Sigmoid colon (tissue), 6 donors: ENCODE measurements at regions not wholly inside any gene's neighbourhood (a gene's known extent, or its start where the extent isn't known, plus 50 kb on each side); places are given as distances from the start of the nearest gene placed in this dataset.

Experiments used
- DNase-seq: peaks from one replicate; pipeline ENCODE4 v3.0.0-alpha.2; 2019
- H3K27ac ChIP-seq, 4 donors: fragments of 200-600 bp; sonication (generic); one replicate each; pipeline ENCODE4 v1.5.1; 2016 to 2019; ENCODE audit warnings: mild to moderate bottlenecking in 1 of 4
- H3K27me3 ChIP-seq, 3 donors: fragments of 200-600 bp; sonication (generic); one replicate each; pipeline ENCODE4 v1.5.1; 2019; ENCODE audit warnings: mild to moderate bottlenecking in 1 of 3
- H3K36me3 ChIP-seq, 4 donors: fragments of 200-600 bp; sonication (generic); one replicate each; pipeline ENCODE4 v1.5.1; 2016 to 2019
- H3K4me1 ChIP-seq, 4 donors: fragments of 200-600 bp; sonication (generic); one replicate each; pipeline ENCODE4 v1.5.1; 2017 to 2019
- H3K4me3 ChIP-seq, 4 donors: fragments of 200-600 bp; sonication (generic); one replicate each; pipeline ENCODE4 v1.5.1; 2017 to 2019; ENCODE audit warnings: mild to moderate bottlenecking in 2 of 4, moderate library complexity in 1 of 4
- H3K9me3 ChIP-seq, 4 donors: fragments of 200-600 bp in 3 of 4; sonication (generic) in 3 of 4; one replicate each; pipeline versions ENCODE4 v1.5.1 to v1.6.1; 2013 to 2019
- EP300 ChIP-seq, 4 donors: sonication (generic); formaldehyde crosslinking; IDR thresholded peaks; one replicate each; pipeline ENCODE4 v1.6.1; 2017; ENCODE audit warnings: antibody characterized with exemption in 4 of 4
- POLR2A ChIP-seq, 2 donors: fragments of 450-650 bp; IDR thresholded peaks; one replicate each; pipeline ENCODE4 v1.6.1; 2016; ENCODE audit warnings: antibody characterized with exemption in 2 of 2, mild to moderate bottlenecking in 2 of 2, moderate library complexity in 2 of 2
- POLR2AphosphoS5 ChIP-seq, 4 donors: sonication (generic); formaldehyde crosslinking; IDR thresholded peaks; one replicate each; pipeline ENCODE4 v1.6.1; 2017; ENCODE audit warnings: antibody characterized with exemption in 4 of 4
- WGBS, 2 donors: extraction: QIAGEN DNeasy Blood & Tissue Kit; methylation state at CpG; one replicate each; pipeline ENCODE4 v1.1.7; 2013; 5-methylcytosine and 5-hydroxymethylcytosine counted together
- intact Hi-C: fragments of 100-400 bp; cut with DNase I; formaldehyde crosslinking; loops from one replicate; pipeline ENCODE4 v1.15.1; 2023
- TF ChIP-seq, protein P1 (sequence below), 4 experiments: fragments of 450-650 bp in 3 of 4; fragments of 200-600 bp in 1 of 4; IDR thresholded peaks; one replicate each; pipeline ENCODE4 v1.5.1; 2016 to 2019; ENCODE audit warnings: antibody characterized with exemption in 4 of 4, mild to moderate bottlenecking in 3 of 4, moderate library complexity in 2 of 4
- donor health status: healthy with polysubstance abuse.
- donor health status: healthy.

- H3K27ac ChIP-seq: no peak overlapping the region
- H3K27me3 ChIP-seq: peaks cover 0 to 17% (median 0%) of the 10 kb centered on the region in 3 donors
- intact Hi-C loops: no loop called here
- 31 to 52% methylated on average over 3 of the region's 3 CpGs for WGBS, 2 donors
- TF ChIP-seq EP300 (IDR thresholded peaks at IDR 0.05): no peak
- no peak for TF ChIP-seq POLR2AphosphoS5 (IDR thresholded peaks at IDR 0.05)
- TF ChIP-seq POLR2A (IDR thresholded peaks at IDR 0.05): no peak
- TF ChIP-seq, protein P1, sequence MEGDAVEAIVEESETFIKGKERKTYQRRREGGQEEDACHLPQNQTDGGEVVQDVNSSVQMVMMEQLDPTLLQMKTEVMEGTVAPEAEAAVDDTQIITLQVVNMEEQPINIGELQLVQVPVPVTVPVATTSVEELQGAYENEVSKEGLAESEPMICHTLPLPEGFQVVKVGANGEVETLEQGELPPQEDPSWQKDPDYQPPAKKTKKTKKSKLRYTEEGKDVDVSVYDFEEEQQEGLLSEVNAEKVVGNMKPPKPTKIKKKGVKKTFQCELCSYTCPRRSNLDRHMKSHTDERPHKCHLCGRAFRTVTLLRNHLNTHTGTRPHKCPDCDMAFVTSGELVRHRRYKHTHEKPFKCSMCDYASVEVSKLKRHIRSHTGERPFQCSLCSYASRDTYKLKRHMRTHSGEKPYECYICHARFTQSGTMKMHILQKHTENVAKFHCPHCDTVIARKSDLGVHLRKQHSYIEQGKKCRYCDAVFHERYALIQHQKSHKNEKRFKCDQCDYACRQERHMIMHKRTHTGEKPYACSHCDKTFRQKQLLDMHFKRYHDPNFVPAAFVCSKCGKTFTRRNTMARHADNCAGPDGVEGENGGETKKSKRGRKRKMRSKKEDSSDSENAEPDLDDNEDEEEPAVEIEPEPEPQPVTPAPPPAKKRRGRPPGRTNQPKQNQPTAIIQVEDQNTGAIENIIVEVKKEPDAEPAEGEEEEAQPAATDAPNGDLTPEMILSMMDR (IDR thresholded peaks at IDR 0.05): no peak
- H3K36me3 ChIP-seq: no peaks in the 10 kb centered on the region
- no peak overlapping the region for H3K4me3 ChIP-seq
- no peaks in the 10 kb centered on the region for H3K4me1 ChIP-seq
- no peak for DNase-seq
- H3K9me3 ChIP-seq: no peaks in the 10 kb centered on the region
Measured at GRCh38 chr1:38616846-38617245, 242.7 kb downstream of the RRAGC start.

- Histone ChIP-seq H3K4me1 (no peaks in the 10 kb centered on the region), H3K9me3 (no peaks in the 10 kb centered on the region), H3K27ac (no peak overlapping the region), H3K4me3 (no peak overlapping the region), H3K27me3 (peaks cover 0 to 17% (median 0%) of the 10 kb centered on the region in 3 donors), H3K36me3 (no peaks in the 10 kb centered on the region)
- WGBS, 2 donors: 77 to 84% methylated on average over 1 of the region's 1 CpG
- TF ChIP-seq EP300 (IDR thresholded peaks at IDR 0.05): no peak
- no peak for TF ChIP-seq POLR2A (IDR thresholded peaks at IDR 0.05)
- no peak for TF ChIP-seq POLR2AphosphoS5 (IDR thresholded peaks at IDR 0.05)
- TF ChIP-seq, protein P1 (IDR thresholded peaks at IDR 0.05): no peak
- intact Hi-C loops: no loop called here
- no peak for DNase-seq
Measured at GRCh38 chr1:38615680-38616079, 243.9 kb downstream of the RRAGC start.

DNA sequence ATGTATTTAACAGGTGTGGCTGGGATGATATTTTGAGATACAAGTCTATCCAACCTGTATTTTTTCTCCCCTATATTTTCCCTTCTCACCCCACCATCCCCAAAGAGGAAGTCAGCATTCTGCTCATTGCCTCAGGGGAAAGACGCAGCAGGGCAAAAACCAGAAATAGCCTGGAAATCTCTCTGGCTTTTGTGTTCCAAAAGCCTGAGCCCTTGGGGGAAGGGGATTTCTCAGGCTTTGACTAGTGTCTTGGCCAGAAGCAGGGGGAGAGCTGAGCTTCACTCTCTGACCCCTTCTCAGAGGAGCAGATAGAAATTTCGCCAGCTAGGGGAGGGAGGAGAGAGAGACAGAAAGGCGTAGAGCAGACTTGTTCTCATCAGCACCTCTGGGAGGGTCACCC lies 244.7 kb downstream of the RRAGC start:
- TF ChIP-seq, protein P1 (IDR thresholded peaks at IDR 0.05): no peak
- TF ChIP-seq EP300 (IDR thresholded peaks at IDR 0.05) (no peak), POLR2A (IDR thresholded peaks at IDR 0.05) (no peak), POLR2AphosphoS5 (IDR thresholded peaks at IDR 0.05) (no peak)
- Histone ChIP-seq H3K27me3 (peaks cover 0 to 17% (median 0%) of the 10 kb centered on the region in 3 donors), H3K4me1 (no peaks in the 10 kb centered on the region), H3K36me3 (no peaks in the 10 kb centered on the region), H3K9me3 (no peaks in the 10 kb centered on the region), H3K27ac (no peak overlapping the region), H3K4me3 (no peak overlapping the region)
- WGBS, 2 donors: 62 to 80% methylated on average over 3 of the region's 3 CpGs
- intact Hi-C loops: no loop called here
- DNase-seq: no peak

DNA sequence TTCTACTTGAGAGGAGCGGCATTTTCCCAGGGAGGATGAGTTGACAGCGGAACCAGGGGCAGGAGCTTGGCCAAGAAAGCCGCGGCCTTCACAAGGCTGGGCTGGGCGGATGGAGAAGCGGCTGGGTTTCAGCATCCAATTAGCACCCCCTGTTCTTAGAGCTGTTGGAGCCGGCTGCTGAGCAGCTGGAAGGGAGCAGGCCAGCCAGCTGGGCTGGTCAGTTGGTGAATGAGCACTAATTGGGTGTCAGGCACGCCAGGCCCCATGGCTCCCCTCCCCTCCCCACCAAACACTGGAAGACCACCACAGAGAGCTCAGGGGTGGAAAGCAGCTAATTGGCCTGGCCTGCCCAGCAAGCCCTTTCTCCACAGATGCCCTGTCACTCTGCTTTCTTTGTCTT lies 245.6 kb downstream of the RRAGC start:
- Histone ChIP-seq H3K27me3 (peaks cover 0 to 17% (median 0%) of the 10 kb centered on the region in 3 donors), H3K36me3 (no peaks in the 10 kb centered on the region), H3K4me3 (no peak overlapping the region), H3K27ac (no peak overlapping the region), H3K4me1 (no peaks in the 10 kb centered on the region), H3K9me3 (no peaks in the 10 kb centered on the region)
- TF ChIP-seq POLR2AphosphoS5 (IDR thresholded peaks at IDR 0.05) (no peak), POLR2A (IDR thresholded peaks at IDR 0.05) (no peak), EP300 (IDR thresholded peaks at IDR 0.05) (no peak)
- TF ChIP-seq, protein P1 (IDR thresholded peaks at IDR 0.05): no peak
- no peak for DNase-seq
- WGBS, 2 donors: 64 to 65% methylated on average over 8 of the region's 8 CpGs
- intact Hi-C loops: no loop called here

DNA sequence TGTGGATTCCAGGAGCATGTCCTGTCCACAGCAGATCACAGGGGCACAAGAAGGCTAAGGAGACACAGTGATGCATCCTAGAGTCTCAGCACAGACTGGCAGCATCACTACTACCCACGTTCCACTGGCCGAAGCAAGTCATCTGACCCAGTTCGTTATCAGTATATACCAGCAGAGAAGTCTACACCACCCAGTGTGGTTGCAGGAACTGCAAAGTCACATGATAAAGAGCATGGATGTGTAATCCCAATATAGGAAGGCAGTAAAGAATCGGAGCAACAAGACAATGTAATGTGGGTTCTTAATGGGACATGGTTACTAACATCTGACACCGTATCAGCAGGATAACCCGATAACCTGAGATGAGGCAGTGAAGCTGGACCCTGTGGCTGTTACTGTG lies 246.6 kb downstream of the RRAGC start:
- no peak for TF ChIP-seq EP300 (IDR thresholded peaks at IDR 0.05)
- no peak for TF ChIP-seq POLR2AphosphoS5 (IDR thresholded peaks at IDR 0.05)
- TF ChIP-seq, protein P1 (IDR thresholded peaks at IDR 0.05): no peak
- no peak for TF ChIP-seq POLR2A (IDR thresholded peaks at IDR 0.05)
- DNase-seq: no peak
- intact Hi-C loops: no loop called here
- Histone ChIP-seq H3K36me3 (no peaks in the 10 kb centered on the region), H3K27ac (no peak overlapping the region), H3K4me3 (no peak overlapping the region), H3K27me3 (peaks cover 0 to 15% (median 0%) of the 10 kb centered on the region in 3 donors), H3K9me3 (no peaks in the 10 kb centered on the region), H3K4me1 (no peaks in the 10 kb centered on the region)
- WGBS, 2 donors: 86 to 90% methylated on average over 6 of the region's 6 CpGs
